ENCODE measurements at regions not wholly inside any gene's neighbourhood (a gene's known extent, or its start where the extent isn't known, plus 50 kb on each side); places are given as distances from the start of the nearest gene placed in this dataset.

DNA sequence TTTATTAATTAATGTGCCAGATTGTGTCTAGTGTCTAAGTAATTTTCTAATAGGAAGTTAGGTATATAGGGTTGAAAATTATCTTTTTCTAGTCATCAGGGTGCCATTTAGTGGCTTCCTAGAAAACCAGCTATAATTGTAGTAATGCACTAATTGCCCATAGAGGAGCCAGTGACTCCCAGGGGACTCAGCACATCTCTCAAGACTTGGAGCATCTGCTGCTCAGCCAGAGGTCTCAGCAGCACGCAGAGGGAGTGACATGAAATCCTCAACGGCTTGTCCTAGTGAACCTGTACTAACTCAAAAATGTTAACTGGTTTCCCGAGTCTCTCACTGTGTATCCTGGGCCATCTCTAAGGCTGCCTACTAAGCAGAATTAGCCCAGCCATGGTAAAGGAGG lies 78.2 kb upstream of the MAN2A1 start:
- Mint-ChIP-seq H3K27ac (ENCODE audit: low read depth, unreplicated experiment) (no peak overlapping the region), H3K27me3 (ENCODE audit: insufficient read depth, unreplicated experiment) (no peaks in the 10 kb centered on the region), H3K4me3 (ENCODE audit: unreplicated experiment) (no peak overlapping the region), H3K36me3 (ENCODE audit: insufficient read depth, unreplicated experiment) (no peaks in the 10 kb centered on the region), H3K9me3 (ENCODE audit: unreplicated experiment) (no peaks in the 10 kb centered on the region), H3K4me1 (ENCODE audit: insufficient read depth, unreplicated experiment) (no peaks in the 10 kb centered on the region)
- intact Hi-C loops (cut with micrococcal nuclease) = no loop called here
- ChIA-PET POLR2A (interaction anchor here (0.6 kb wide), 1 partner anchor 600 kb away, joined by 3 read pairs; no protein-coding TSS in a partner anchor), CTCF (interaction anchor here (0.5 kb wide), 1 partner anchor 26 kb away, joined by 3 read pairs; no protein-coding TSS in a partner anchor)
- no peak for DNase-seq (ENCODE audit: unreplicated experiment)
- BruUV-seq (replicated peaks) = no TSS peak
- TF ChIP-seq, protein P1, sequence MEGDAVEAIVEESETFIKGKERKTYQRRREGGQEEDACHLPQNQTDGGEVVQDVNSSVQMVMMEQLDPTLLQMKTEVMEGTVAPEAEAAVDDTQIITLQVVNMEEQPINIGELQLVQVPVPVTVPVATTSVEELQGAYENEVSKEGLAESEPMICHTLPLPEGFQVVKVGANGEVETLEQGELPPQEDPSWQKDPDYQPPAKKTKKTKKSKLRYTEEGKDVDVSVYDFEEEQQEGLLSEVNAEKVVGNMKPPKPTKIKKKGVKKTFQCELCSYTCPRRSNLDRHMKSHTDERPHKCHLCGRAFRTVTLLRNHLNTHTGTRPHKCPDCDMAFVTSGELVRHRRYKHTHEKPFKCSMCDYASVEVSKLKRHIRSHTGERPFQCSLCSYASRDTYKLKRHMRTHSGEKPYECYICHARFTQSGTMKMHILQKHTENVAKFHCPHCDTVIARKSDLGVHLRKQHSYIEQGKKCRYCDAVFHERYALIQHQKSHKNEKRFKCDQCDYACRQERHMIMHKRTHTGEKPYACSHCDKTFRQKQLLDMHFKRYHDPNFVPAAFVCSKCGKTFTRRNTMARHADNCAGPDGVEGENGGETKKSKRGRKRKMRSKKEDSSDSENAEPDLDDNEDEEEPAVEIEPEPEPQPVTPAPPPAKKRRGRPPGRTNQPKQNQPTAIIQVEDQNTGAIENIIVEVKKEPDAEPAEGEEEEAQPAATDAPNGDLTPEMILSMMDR (IDR thresholded peaks at IDR 0.05; ENCODE audit: unreplicated experiment) = no peak

- CTCF ChIA-PET = no interaction called here
- H3K9me3 Mint-ChIP-seq (ENCODE audit: unreplicated experiment) = no peaks in the 10 kb centered on the region
- H3K27ac Mint-ChIP-seq (ENCODE audit: low read depth, unreplicated experiment) = no peak overlapping the region
- no peaks in the 10 kb centered on the region for H3K36me3 Mint-ChIP-seq (ENCODE audit: insufficient read depth, unreplicated experiment)
- no peaks in the 10 kb centered on the region for H3K27me3 Mint-ChIP-seq (ENCODE audit: insufficient read depth, unreplicated experiment)
- H3K4me1 Mint-ChIP-seq (ENCODE audit: insufficient read depth, unreplicated experiment) = no peaks in the 10 kb centered on the region
- TF ChIP-seq, protein P1 (IDR thresholded peaks at IDR 0.05; ENCODE audit: unreplicated experiment) = no peak
- no TSS peak for BruUV-seq (replicated peaks)
- intact Hi-C loops (cut with micrococcal nuclease) = no loop called here
- no peak overlapping the region for H3K4me3 Mint-ChIP-seq (ENCODE audit: unreplicated experiment)
- POLR2A ChIA-PET = no interaction called here
- no peak for DNase-seq (ENCODE audit: unreplicated experiment)
Measured at GRCh38 chr5:109611061-109611460, 78.7 kb upstream of the MAN2A1 start.

DNA sequence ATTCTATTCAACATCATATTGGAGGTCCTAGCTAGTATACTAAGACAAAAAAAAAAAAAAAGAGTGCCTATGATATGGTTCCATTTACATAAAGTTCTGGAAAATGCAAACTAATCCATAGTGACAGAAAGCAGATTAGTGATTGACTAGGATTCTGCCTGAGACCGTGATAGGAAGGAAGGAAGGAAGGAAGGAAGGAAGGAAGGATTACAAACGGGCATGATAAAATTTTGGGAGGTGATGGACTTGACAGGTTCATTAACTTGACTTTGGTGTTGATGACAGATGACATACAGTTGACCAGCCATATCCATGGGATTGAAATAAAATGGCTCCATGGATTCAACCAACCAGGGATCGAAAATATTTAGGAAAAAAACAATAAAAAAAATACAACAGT lies 79.1 kb upstream of the MAN2A1 start:
- TF ChIP-seq, protein P1 (IDR thresholded peaks at IDR 0.05; ENCODE audit: unreplicated experiment) = no peak
- no peak for DNase-seq (ENCODE audit: unreplicated experiment)
- intact Hi-C loops (cut with micrococcal nuclease) = no loop called here
- H3K4me1 Mint-ChIP-seq (ENCODE audit: insufficient read depth, unreplicated experiment) = no peaks in the 10 kb centered on the region
- H3K27me3 Mint-ChIP-seq (ENCODE audit: insufficient read depth, unreplicated experiment) = no peaks in the 10 kb centered on the region
- no peak overlapping the region for H3K4me3 Mint-ChIP-seq (ENCODE audit: unreplicated experiment)
- H3K36me3 Mint-ChIP-seq (ENCODE audit: insufficient read depth, unreplicated experiment) = no peaks in the 10 kb centered on the region
- CTCF ChIA-PET = interaction anchor here (0.6 kb wide), 1 partner anchor 63 kb away, joined by 3 read pairs; no protein-coding TSS in a partner anchor
- POLR2A ChIA-PET = no interaction called here
- no peaks in the 10 kb centered on the region for H3K9me3 Mint-ChIP-seq (ENCODE audit: unreplicated experiment)
- H3K27ac Mint-ChIP-seq (ENCODE audit: low read depth, unreplicated experiment) = no peak overlapping the region
- BruUV-seq (replicated peaks) = no TSS peak

DNA sequence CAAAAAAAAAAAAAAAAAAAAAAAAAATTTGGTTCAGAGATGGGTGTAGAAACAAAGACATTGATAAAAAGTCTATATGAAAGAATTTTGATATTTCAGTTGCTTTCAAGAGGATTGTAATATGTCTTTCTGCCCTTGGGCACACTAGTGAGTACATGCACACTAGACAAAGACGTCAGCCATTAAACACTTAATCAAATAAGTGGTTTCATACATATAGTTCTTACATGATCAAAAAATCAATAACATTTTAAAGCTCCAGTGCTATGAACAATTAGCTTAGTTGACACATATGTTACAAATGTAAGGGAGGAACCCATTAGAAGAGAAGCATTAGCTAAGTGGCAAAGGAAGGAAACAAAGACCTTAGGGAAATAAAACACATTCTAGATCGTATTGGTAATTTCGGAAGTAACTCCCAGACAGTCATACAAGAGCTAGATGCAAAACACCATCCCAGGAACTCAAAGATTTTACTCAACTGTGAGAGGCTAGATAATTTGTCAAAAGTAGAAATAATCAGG lies 84.5 kb upstream of the MAN2A1 start:
- DNase-seq (ENCODE audit: unreplicated experiment) = no peak
- TF ChIP-seq, protein P1 (IDR thresholded peaks at IDR 0.05; ENCODE audit: unreplicated experiment) = no peak
- CTCF ChIA-PET = interaction anchor here (0.6 kb wide), 1 partner anchor 784 kb away, joined by 4 read pairs; no protein-coding TSS in a partner anchor
- no peaks in the 10 kb centered on the region for H3K9me3 Mint-ChIP-seq (ENCODE audit: unreplicated experiment)
- no peak overlapping the region for H3K27ac Mint-ChIP-seq (ENCODE audit: low read depth, unreplicated experiment)
- H3K4me1 Mint-ChIP-seq (ENCODE audit: insufficient read depth, unreplicated experiment) = no peaks in the 10 kb centered on the region
- H3K36me3 Mint-ChIP-seq (ENCODE audit: insufficient read depth, unreplicated experiment) = no peaks in the 10 kb centered on the region
- POLR2A ChIA-PET = no interaction called here
- intact Hi-C loops (cut with micrococcal nuclease) = no loop called here
- no peak overlapping the region for H3K4me3 Mint-ChIP-seq (ENCODE audit: unreplicated experiment)
- no peaks in the 10 kb centered on the region for H3K27me3 Mint-ChIP-seq (ENCODE audit: insufficient read depth, unreplicated experiment)
- BruUV-seq (replicated peaks) = no TSS peak
